ENCODE measurements at regions not wholly inside any gene's neighbourhood (a gene's known extent, or its start where the extent isn't known, plus 50 kb on each side); places are given as distances from the start of the nearest gene placed in this dataset.

GRCh38 chr15:69865369-69865768, 232.3 kb downstream of the TLE3 start:
- no TSS peak for BruUV-seq (replicated peaks)
- Histone ChIP-seq H3K4me1 (ENCODE audit: insufficient read depth, low read length, poor library complexity, severe bottlenecking) (peaks cover 51% of the 10 kb centered on the region), H3K4me2 (ENCODE audit: low read length) (no peak overlapping the region), H3K9me3 (ENCODE audit: low read length) (no peaks in the 10 kb centered on the region; the same call in 1 of the 2 replicates), H3K9me2 (ENCODE audit: insufficient read depth, low read length) (no peaks in the 10 kb centered on the region), H3K27ac (ENCODE audit: low read depth, low read length, poor library complexity, severe bottlenecking) (no peak overlapping the region), H2AFZ (ENCODE audit: low read length) (peak overlapping the region; percentile 15; the same call in 1 of the 2 replicates), H3K36me3 (ENCODE audit: insufficient read depth, low read length) (no peaks in the 10 kb centered on the region), H3K4me3 (ENCODE audit: low read depth, low read length, poor library complexity, severe bottlenecking) (no peak overlapping the region), H4K20me1 (ENCODE audit: insufficient read depth, low read length) (no peaks in the 10 kb centered on the region), H3K79me2 (ENCODE audit: insufficient read depth, low read depth, low read length) (no peaks in the 10 kb centered on the region)
- intact Hi-C loops (cut with micrococcal nuclease; ENCODE audit: unreplicated experiment), result no loop called here
- no peak for DNase-seq (ENCODE audit: low spot score)
- TF ChIP-seq CTCF (conservative IDR thresholded peaks at IDR 0.05; ENCODE audit: low read length), result no peak
- no peak for TF ChIP-seq EZH2phosphoT487 (IDR thresholded peaks at IDR 0.05; ENCODE audit: borderline replicate concordance, low read depth, low read length)
- ChIA-PET POLR2A (no interaction called here), CTCF (ENCODE audit: unreplicated experiment) (no interaction called here)

GRCh38 chr15:69868756-69869155, 229.0 kb downstream of the TLE3 start:
- no peak overlapping the region for H3K27ac ChIP-seq (ENCODE audit: low read depth, low read length, poor library complexity, severe bottlenecking)
- H3K79me2 ChIP-seq (ENCODE audit: insufficient read depth, low read depth, low read length), result no peaks in the 10 kb centered on the region
- H3K36me3 ChIP-seq (ENCODE audit: insufficient read depth, low read length), result no peaks in the 10 kb centered on the region
- POLR2A ChIA-PET, result no interaction called here
- H3K9me2 ChIP-seq (ENCODE audit: insufficient read depth, low read length), result no peaks in the 10 kb centered on the region
- TF ChIP-seq CTCF (conservative IDR thresholded peaks at IDR 0.05; ENCODE audit: low read length) (no peak), EZH2phosphoT487 (IDR thresholded peaks at IDR 0.05; ENCODE audit: borderline replicate concordance, low read depth, low read length) (no peak)
- H3K4me2 ChIP-seq (ENCODE audit: low read length), result no peak overlapping the region
- no peak for DNase-seq (ENCODE audit: low spot score)
- no peak overlapping the region for H2AFZ ChIP-seq (ENCODE audit: low read length)
- BruUV-seq (replicated peaks), result no TSS peak
- H3K4me3 ChIP-seq (ENCODE audit: low read depth, low read length, poor library complexity, severe bottlenecking), result no peak overlapping the region
- CTCF ChIA-PET (ENCODE audit: unreplicated experiment), result no interaction called here
- H3K4me1 ChIP-seq (ENCODE audit: insufficient read depth, low read length, poor library complexity, severe bottlenecking), result peaks cover 19% of the 10 kb centered on the region
- intact Hi-C loops (cut with micrococcal nuclease; ENCODE audit: unreplicated experiment), result no loop called here
- peaks cover 3% of the 10 kb centered on the region; the same call in 1 of the 2 replicates for H3K9me3 ChIP-seq (ENCODE audit: low read length)
- H4K20me1 ChIP-seq (ENCODE audit: insufficient read depth, low read length), result no peaks in the 10 kb centered on the region

- Histone ChIP-seq H3K79me2 (ENCODE audit: insufficient read depth, low read depth, low read length) (no peaks in the 10 kb centered on the region), H3K4me3 (ENCODE audit: low read depth, low read length, poor library complexity, severe bottlenecking) (no peak overlapping the region), H3K4me2 (ENCODE audit: low read length) (no peak overlapping the region), H3K9me3 (ENCODE audit: low read length) (peaks cover 8% of the 10 kb centered on the region; the same call in 1 of the 2 replicates), H3K36me3 (ENCODE audit: insufficient read depth, low read length) (no peaks in the 10 kb centered on the region; the same call in 1 of the 2 replicates), H3K4me1 (ENCODE audit: insufficient read depth, low read length, poor library complexity, severe bottlenecking) (peaks cover 19% of the 10 kb centered on the region), H2AFZ (ENCODE audit: low read length) (no peak overlapping the region), H3K27ac (ENCODE audit: low read depth, low read length, poor library complexity, severe bottlenecking) (no peak overlapping the region), H3K9me2 (ENCODE audit: insufficient read depth, low read length) (no peaks in the 10 kb centered on the region), H4K20me1 (ENCODE audit: insufficient read depth, low read length) (no peaks in the 10 kb centered on the region)
- ChIA-PET POLR2A (interaction anchor here (1.5 kb wide), 1 partner anchor 42 kb away, joined by 3 read pairs; no protein-coding TSS in a partner anchor), CTCF (ENCODE audit: unreplicated experiment) (interaction anchor here (0.6 kb wide), 1 partner anchor 230 kb away, joined by 3 read pairs; no protein-coding TSS in a partner anchor)
- TF ChIP-seq CTCF (conservative IDR thresholded peaks at IDR 0.05; ENCODE audit: low read length) (no peak), EZH2phosphoT487 (IDR thresholded peaks at IDR 0.05; ENCODE audit: borderline replicate concordance, low read depth, low read length) (no peak)
- intact Hi-C loops (cut with micrococcal nuclease; ENCODE audit: unreplicated experiment), result no loop called here
- BruUV-seq (replicated peaks), result no TSS peak
- DNase-seq (ENCODE audit: low spot score), result no peak
These were observed 228.4 kb downstream of the TLE3 start for GRCh38 chr15:69869291-69869690.
